ENCODE measurements at regions not wholly inside any gene's neighbourhood (a gene's known extent, or its start where the extent isn't known, plus 50 kb on each side); places are given as distances from the start of the nearest gene placed in this dataset.

- DNase-seq: no peak
These were observed 71.0 kb upstream of the WDR26 start for GRCh38 chr1:224505454-224506093.

GRCh38 chr1:224506141-224506814 lies 71.7 kb upstream of the WDR26 start:
- no peak for DNase-seq

DNA sequence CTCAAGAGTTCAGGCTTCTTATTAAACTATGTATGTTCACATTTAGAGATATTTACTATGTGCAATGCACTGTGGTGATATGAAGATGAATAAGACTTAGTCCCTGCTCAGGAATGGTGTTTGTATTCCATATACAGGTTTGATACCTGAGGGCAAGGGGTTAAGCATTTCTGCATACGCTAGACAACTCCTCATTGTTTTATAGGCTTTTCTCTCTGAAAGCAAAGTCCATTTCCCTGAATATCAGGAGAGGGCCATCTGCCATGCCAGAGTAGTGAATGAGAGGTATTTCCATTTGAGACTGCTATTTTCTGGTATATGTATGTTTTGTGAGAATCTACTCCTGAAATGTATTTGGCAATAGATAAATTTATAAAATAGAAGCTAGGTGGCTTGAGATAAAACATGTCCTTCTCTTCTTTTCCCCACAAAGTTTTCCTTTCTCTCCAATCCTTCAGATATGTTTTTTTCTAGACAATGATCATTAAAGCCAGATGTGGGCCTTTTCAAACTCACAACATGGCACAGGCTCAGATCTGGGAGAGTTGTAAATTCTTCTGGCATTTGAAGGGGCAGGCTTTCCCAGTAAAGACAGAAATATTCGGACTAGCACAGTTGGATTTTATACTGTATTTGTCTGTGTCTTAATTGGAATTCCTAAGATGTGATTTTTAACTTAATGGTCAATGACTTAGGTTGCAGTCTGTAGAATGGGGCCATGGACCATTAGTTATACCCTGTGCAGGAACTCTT lies 73.3 kb upstream of the WDR26 start:
- no peak for DNase-seq

GRCh38 chr1:224509907-224510306 lies 75.3 kb upstream of the WDR26 start:
- DNase-seq: no peak

DNA sequence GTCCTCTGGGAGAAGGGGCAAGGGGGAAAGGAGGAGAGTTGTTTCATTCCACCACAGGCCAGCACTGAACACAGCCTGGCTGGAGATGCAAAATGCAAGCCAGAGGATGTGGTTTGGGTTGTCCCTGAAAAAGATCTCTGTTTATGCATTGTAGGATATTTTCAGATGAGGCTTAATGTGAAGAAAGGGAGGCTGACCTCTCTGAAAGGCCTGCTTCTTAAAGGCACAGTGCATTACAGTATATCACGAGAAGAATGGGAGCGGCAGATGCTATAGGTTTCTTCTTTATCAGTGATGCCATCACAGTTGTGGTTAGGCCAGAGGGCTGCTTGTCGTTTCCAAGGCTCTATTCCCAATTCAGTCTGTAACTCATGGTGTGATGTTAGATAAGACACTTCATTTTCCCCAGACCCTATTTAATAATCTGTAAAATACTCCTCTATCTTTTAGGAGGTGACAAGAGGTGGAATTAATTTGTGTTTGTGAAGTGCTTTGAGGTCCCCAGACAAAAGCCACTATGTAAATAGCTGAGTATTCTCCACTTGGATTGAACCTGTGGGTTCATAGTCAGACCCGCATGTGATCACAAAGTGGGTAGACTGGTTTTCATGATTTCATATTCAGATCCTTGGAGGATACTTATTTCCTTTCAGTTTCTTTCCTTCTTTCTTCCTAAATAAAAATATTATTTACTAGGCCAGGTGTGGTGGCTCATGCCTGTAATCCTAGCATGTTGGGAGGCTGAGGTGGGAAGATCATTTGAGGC lies 76.5 kb upstream of the WDR26 start:
- DNase-seq: peak; percentile 14

GRCh38 chr1:224512600-224513151 lies 78.1 kb upstream of the WDR26 start:
- DNase-seq: no peak

- DNase-seq: no peak
These were observed 78.8 kb upstream of the WDR26 start for GRCh38 chr1:224513383-224513782.

GRCh38 chr1:224513787-224514209 lies 79.2 kb upstream of the WDR26 start:
- peak; percentile 25 for DNase-seq

- no peak for DNase-seq
These were observed 82.6 kb upstream of the WDR26 start for GRCh38 chr1:224517171-224517570.

DNA sequence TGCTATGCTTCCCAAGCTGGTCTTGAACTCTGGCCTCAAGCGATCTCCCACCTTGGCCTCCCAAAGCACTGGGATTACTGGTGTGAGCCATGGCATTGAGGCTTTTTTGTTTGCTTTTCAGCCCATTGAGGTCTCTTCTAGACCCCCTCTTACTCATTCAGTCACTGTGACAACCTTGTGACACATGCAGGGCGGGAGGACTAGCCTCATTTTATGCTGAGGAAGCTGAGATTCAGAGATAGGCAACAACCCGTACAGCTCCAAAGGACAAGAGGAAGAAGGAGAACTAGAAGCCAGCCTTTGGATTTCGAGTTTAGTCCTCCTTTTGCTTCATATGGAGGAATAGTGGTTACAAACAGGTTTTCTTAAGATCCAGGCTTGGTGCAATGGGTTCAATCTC lies 83.9 kb upstream of the WDR26 start:
- no peak for DNase-seq

DNA sequence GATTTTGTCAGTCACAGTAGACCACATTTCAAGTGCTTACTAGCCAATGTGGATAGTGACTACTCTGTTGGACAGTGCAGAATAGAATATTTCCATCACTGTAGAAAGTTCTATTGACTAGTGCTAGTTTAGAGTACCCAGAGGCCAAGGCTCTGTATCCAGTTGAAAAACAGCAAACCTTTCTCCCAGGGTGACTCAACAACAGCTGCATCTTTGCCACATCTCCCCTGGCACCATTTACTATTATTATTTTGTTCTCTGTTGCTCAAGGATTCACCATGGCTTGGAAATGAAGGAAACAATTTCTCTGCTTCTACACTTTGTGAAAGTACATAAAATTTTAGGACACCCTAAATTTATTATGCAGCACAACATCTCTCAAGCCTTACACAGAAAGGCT lies 85.3 kb upstream of the WDR26 start:
- no peak for DNase-seq

DNA sequence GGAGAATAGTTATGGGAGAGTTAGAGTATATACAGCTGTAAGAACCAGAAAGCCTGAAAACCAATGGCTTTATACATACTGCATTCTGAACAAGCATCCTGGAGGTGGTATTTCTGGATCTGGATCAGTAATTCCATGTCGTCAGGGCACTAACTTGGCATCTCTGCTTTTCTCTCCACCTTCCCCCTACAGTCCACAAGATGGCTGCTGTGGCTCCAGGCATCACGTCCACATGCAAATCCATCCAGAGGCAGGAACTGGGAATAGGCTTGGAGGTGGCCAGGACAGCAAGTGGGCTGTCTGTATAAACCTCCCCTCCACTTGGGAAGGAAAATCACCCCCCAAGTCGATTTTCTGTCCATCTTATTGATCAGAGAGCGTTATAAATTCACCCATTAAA lies 86.2 kb upstream of the WDR26 start:
- no peak for DNase-seq

GRCh38 chr1:224521904-224522734 lies 87.5 kb upstream of the WDR26 start:
- no peak for DNase-seq

GRCh38 chr1:224523676-224524075 lies 89.1 kb upstream of the WDR26 start:
- DNase-seq: no peak

DNA sequence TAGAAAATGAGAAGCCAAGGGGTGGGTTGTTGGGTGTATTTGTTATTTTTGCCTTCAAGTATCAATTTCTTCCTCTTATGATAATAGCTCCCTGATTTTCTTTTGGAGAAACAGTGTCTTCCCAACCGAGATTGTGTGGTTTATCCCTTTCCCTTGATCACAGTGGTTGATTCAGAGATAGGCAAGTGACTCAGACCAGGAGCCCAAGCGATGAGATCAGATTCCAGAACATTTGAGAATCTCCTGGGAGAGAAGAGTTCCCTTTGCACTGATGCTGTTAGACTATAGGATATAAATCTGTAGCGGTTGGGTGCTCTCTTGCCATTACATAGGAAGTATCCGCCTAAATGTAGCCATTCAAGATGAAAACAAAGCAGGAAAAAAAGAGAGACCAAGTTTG lies 90.1 kb upstream of the WDR26 start:
- no peak for DNase-seq

- DNase-seq: no peak
These were observed 90.6 kb upstream of the CNIH3 start for GRCh38 chr1:224525411-224526040.

GRCh38 chr1:224526771-224527170 lies 89.3 kb upstream of the CNIH3 start:
- DNase-seq: no peak

DNA sequence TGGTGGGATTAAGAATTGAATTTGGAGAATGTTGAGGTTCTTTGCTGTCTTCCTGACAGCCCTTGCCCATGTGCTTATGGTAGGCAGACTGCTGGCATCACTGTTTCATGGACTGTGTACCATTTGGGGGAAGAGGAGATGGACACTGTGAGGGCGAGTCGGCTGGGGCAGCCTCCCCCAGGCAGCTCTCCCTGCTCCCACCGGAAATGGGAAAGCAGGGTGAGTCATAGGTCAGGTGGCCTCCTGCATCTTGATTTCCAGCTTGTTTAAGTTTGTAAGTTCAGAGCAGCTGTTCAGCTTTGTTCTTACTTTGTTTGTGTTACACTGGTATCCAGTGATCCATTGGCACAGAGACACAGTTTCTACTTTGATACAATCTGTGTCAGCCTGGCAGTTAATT lies 87.2 kb upstream of the CNIH3 start:
- DNase-seq: no peak

DNA sequence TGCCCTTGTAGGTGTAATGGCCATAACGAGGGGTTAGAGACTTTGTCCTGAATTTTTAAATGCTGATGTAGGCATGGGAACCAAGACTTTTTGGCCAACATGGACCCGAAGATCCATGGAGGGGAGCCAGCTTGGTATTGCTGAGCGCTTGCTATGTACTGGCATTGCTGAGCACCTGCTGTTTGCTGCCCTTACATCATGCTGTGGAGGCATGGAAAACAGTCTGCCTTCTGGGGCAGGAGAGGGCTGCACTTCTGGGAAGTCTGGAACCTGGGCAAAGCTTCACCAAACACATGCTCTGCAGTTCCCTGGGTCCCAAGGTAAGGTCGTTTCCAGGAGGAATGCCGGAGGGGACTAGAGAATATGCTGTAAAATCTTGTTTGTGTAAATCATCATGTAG lies 86.3 kb upstream of the CNIH3 start:
- DNase-seq: no peak

DNA sequence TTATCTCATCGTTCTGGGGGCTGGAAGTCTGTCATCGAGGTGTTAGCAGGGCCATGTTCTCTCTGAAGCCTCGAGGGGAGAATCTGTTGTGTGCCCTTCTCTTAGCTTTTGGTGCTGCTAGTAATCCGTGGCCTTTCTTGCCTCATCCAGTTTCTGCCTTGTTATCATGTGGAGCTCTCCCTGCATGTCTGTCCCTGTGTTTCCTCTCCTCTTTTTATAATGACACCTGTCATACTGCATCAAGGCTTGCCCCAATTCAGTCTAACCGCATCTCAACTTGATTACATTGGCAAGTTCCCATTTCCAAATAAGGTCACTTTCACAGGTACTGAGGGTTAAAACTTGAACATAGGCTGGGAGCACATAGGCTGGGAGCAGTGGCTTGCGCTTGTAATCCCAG lies 82.6 kb upstream of the CNIH3 start:
- DNase-seq: no peak

DNA sequence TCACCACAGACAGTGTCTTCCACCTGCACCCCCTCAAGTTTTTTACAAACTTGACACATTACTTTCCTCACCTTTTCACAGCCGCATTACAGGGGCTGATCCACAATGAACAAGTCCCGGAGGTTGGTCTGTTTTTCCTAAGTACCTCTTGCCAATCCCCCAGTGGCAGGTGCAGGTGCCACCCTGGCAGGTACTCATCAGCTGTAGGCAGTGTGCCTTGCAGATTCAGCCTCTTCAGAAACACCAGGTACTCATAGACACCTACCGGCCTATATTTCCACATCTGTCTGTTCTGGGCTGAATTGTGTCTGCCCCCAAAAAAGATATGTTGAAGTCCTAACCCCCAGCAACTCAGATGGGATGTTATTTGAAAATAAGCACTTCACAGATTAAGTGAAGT lies 81.4 kb upstream of the CNIH3 start:
- DNase-seq: no peak

- DNase-seq: no peak
These were observed 80.5 kb upstream of the CNIH3 start for GRCh38 chr1:224535641-224536040.
